Fibroblast of mammary gland (primary cell): ENCODE measurements at regions not wholly inside any gene's neighbourhood (a gene's known extent, or its start where the extent isn't known, plus 50 kb on each side); places are given as distances from the start of the nearest gene placed in this dataset.

ENCODE experiments used
- DNase-seq: peaks from one replicate; pipeline ENCODE4 v3.0.0-alpha.2; 2010; ENCODE audit warnings: low read depth
- H3K4me3 ChIP-seq: 2 replicates; pipeline ENCODE4 v1.5.1; 2011; ENCODE audit warnings: low read depth, mild to moderate bottlenecking, low read length, moderate library complexity; ENCODE audit not compliant: control insufficient read depth
- CTCF ChIP-seq: conservative IDR thresholded peaks from 2 replicates; pipeline ENCODE4 v1.5.1; 2011; ENCODE audit warnings: low read depth, low read length, inconsistent platforms; ENCODE audit not compliant: control insufficient read depth, insufficient read depth

- no peak for TF ChIP-seq CTCF
- no peak for DNase-seq
- H3K4me3 ChIP-seq, result no peak overlapping the region
Observed at GRCh38 chr1:168396508-168396907, 115.8 kb downstream of the TBX19 start.

- DNase-seq, result no peak
- TF ChIP-seq CTCF, result no peak
- H3K4me3 ChIP-seq, result no peak overlapping the region
Observed at GRCh38 chr1:168394858-168395257, 114.2 kb downstream of the TBX19 start.

GRCh38 chr1:168392958-168393549 lies 112.4 kb downstream of the TBX19 start:
- H3K4me3 ChIP-seq, result no peak overlapping the region
- no peak for TF ChIP-seq CTCF
- DNase-seq, result no peak

- H3K4me3 ChIP-seq, result no peak overlapping the region
- DNase-seq, result no peak
- TF ChIP-seq CTCF, result no peak
Observed at GRCh38 chr1:168391851-168392681, 111.4 kb downstream of the TBX19 start.

GRCh38 chr1:168390271-168390670 lies 109.6 kb downstream of the TBX19 start:
- no peak for DNase-seq
- no peak for TF ChIP-seq CTCF
- H3K4me3 ChIP-seq, result no peak overlapping the region

- no peak for TF ChIP-seq CTCF
- H3K4me3 ChIP-seq, result no peak overlapping the region
- no peak for DNase-seq
Observed at GRCh38 chr1:168387781-168388760, 107.4 kb downstream of the TBX19 start.
